Activated CD4-positive, alpha-beta T cell treated with anti-CD3 and anti-CD28 coated beads, Interleukin-2, amount 50 U/mL, for 1 hour (primary cell): ENCODE measurements at regions not wholly inside any gene's neighbourhood (a gene's known extent, or its start where the extent isn't known, plus 50 kb on each side); places are given as distances from the start of the nearest gene placed in this dataset.
"Not testable (repeated sequence)": the region's sequence is repeated elsewhere in the genome, so short reads cannot be mapped to it uniquely, and the experiment has no call there.

ENCODE experiments used
- DNase-seq: peaks from one replicate; pipeline ENCODE4 v3.0.0-alpha.2; 2020

GRCh38 chr3:164080208-164080607 is 998.1 kb downstream of the SI start:
- no peak for DNase-seq

- DNase-seq, result no peak
These were observed 1014.0 kb downstream of the SI start for GRCh38 chr3:164064298-164064697.

GRCh38 chr3:164060923-164061322 is 1017.4 kb downstream of the SI start:
- DNase-seq, result no peak

- DNase-seq, result no peak
These were observed 1028.4 kb downstream of the SI start for GRCh38 chr3:164049847-164050246.

- no peak for DNase-seq
These were observed 1029.8 kb downstream of the SI start for GRCh38 chr3:164048451-164048850.

GRCh38 chr3:164040991-164041390 is 1037.3 kb downstream of the SI start:
- DNase-seq, result no peak

- DNase-seq, result no peak
These were observed 1048.1 kb downstream of the SI start for GRCh38 chr3:164030194-164030593.

- DNase-seq, result no peak
These were observed 1053.5 kb downstream of the SI start for GRCh38 chr3:164024786-164025185.

GRCh38 chr3:164023480-164023879 is 1054.8 kb downstream of the SI start:
- DNase-seq, result no peak

GRCh38 chr3:164018500-164018899 is 1059.8 kb downstream of the SI start:
- no peak for DNase-seq

- no peak for DNase-seq
These were observed 1070.5 kb downstream of the SI start for GRCh38 chr3:164007765-164008164.

- no peak for DNase-seq
These were observed 1074.1 kb downstream of the SI start for GRCh38 chr3:164004205-164004604.

- not testable (repeated sequence) for DNase-seq
These were observed 1075.3 kb downstream of the SI start for GRCh38 chr3:164003016-164003415.

GRCh38 chr3:163983940-163984339 is 1094.4 kb downstream of the SI start:
- no peak for DNase-seq

GRCh38 chr3:163971861-163972260 is 1106.4 kb downstream of the SI start:
- DNase-seq, result no peak

GRCh38 chr3:163957072-163957471 is 1121.2 kb downstream of the SI start:
- no peak for DNase-seq

- no peak for DNase-seq
These were observed 1124.8 kb downstream of the SI start for GRCh38 chr3:163953526-163953925.

- DNase-seq, result no peak
These were observed 1125.8 kb downstream of the SI start for GRCh38 chr3:163952499-163952898.

- no peak for DNase-seq
These were observed 1126.8 kb downstream of the SI start for GRCh38 chr3:163951397-163951987.

GRCh38 chr3:163946785-163947184 is 1131.5 kb downstream of the SI start:
- no peak for DNase-seq

GRCh38 chr3:163943664-163944063 is 1134.6 kb downstream of the SI start:
- DNase-seq, result no peak

GRCh38 chr3:163939926-163940325 is 1138.4 kb downstream of the SI start:
- no peak for DNase-seq

GRCh38 chr3:163936543-163936942 is 1141.8 kb downstream of the SI start:
- no peak for DNase-seq

GRCh38 chr3:163935411-163935810 is 1142.9 kb downstream of the SI start:
- no peak for DNase-seq

- no peak for DNase-seq
These were observed 1149.1 kb downstream of the SI start for GRCh38 chr3:163929069-163929652.
